HCT116 (cell line): ENCODE measurements at regions not wholly inside any gene's neighbourhood (a gene's known extent, or its start where the extent isn't known, plus 50 kb on each side); places are given as distances from the start of the nearest gene placed in this dataset.

ENCODE experiments used
- ATAC-seq: fragments of 200-7000 bp; cut with Tn5 transposase; 2 replicates; pipeline ENCODE4 v1.9.1; 2020; ENCODE audit warnings: mild to moderate bottlenecking, moderate library complexity
- BruUV-seq: library from RNA; stranded (reverse); fragments of 400-500 nt; replicated peaks from 2 replicates; lab custom pipeline; 2021; lab: Mats Ljungman, UMichigan
- CTCF ChIA-PET: fragments of 300-600 bp; sonication (Branson Sonifier 250); formaldehyde crosslinking; loops from one replicate; lab custom pipeline; 2021; ENCODE audit warnings: antibody characterized with exemption; lab: Charles Lee
- POLR2A ChIA-PET: fragments of 300-600, 350-600 bp; sonication (Branson Sonifier 250); formaldehyde crosslinking; loops from one replicate; lab custom pipeline; 2021; ENCODE audit warnings: antibody characterized with exemption; lab: Charles Lee
- RAD21 ChIA-PET, 2 experiments: fragments of 300-600 bp; sonication (Branson Sonifier 250); formaldehyde crosslinking; loops; one replicate each; lab custom pipeline; 2023; ENCODE audit warnings: low total read pairs in 2 of 2; ENCODE audit not compliant: uncharacterized antibody in 2 of 2, unreplicated experiment in 2 of 2, low non-redundant PET in 1 of 2; lab: Charles Lee
- DNase-seq: peaks from one replicate; pipeline ENCODE4 v3.0.0-alpha.2; 2010; ENCODE audit warnings: low read depth, low spot score
- H2AFZ ChIP-seq: fragments of 200-600 bp; shearing (Covaris generic), sonication (generic); 2 replicates; pipeline ENCODE4 v1.6.1; 2017; ENCODE audit warnings: low read depth, mixed run types, mixed read lengths, antibody characterized with exemption, low read length; ENCODE audit not compliant: poor library complexity, severe bottlenecking
- H3K27ac ChIP-seq: 2 replicates; pipeline ENCODE4 v1.5.1; 2012; ENCODE audit warnings: low read depth, low read length
- H3K27me3 ChIP-seq: fragments of 200-600 bp; sonication (generic); 2 replicates; pipeline ENCODE4 v1.6.1; 2016; ENCODE audit warnings: mixed run types, low read length, mixed read lengths; ENCODE audit not compliant: insufficient read depth
- H3K36me3 ChIP-seq, 2 experiments: fragments of 200-500 bp in 1 of 2; fragments of 200-600 bp in 1 of 2; sonication (Bioruptor generic) in 1 of 2; sonication (generic) in 1 of 2; 2 replicates each; pipeline versions ENCODE4 v1.5.1 to v1.6.1; 2014 to 2016; ENCODE audit warnings: low read length in 2 of 2, inconsistent platforms in 1 of 2, mixed read lengths in 1 of 2, mixed run types in 1 of 2; ENCODE audit not compliant: insufficient read depth in 2 of 2, control insufficient read depth in 1 of 2
- H3K4me1 ChIP-seq, 2 experiments: fragments of 200-600 bp in 1 of 2; sonication (generic) in 1 of 2; 2 replicates each; pipeline versions ENCODE4 v1.5.1 to v1.6.1; 2012 to 2017; ENCODE audit warnings: low read length in 2 of 2, inconsistent platforms in 1 of 2, mild to moderate bottlenecking in 1 of 2, mixed read lengths in 1 of 2, mixed run types in 1 of 2, moderate library complexity in 1 of 2; ENCODE audit not compliant: insufficient read depth in 2 of 2, control insufficient read depth in 1 of 2
- H3K4me2 ChIP-seq: fragments of 200-600 bp; sonication (generic); 2 replicates; pipeline ENCODE4 v1.6.1; 2017; ENCODE audit warnings: mixed run types, low read length, mixed read lengths
- H3K4me3 ChIP-seq, 2 experiments: fragments of 200-600 bp in 1 of 2; sonication (generic) in 1 of 2; replicated peaks in 1 of 2; 2 replicates each; pipeline ENCODE4 v1.5.1; 2011 to 2016; ENCODE audit warnings: low read length in 2 of 2, control low read depth in 1 of 2, low read depth in 1 of 2, mild to moderate bottlenecking in 1 of 2, mixed read lengths in 1 of 2, mixed run types in 1 of 2
- H3K79me2 ChIP-seq: fragments of 200-600 bp; sonication (generic); 2 replicates; pipeline ENCODE4 v1.6.1; 2017; ENCODE audit warnings: mild to moderate bottlenecking, mixed run types, low read length, moderate library complexity, mixed read lengths; ENCODE audit not compliant: insufficient read depth
- H3K9ac ChIP-seq: fragments of 200-600 bp; sonication (generic); 2 replicates; pipeline ENCODE4 v1.6.1; 2016; ENCODE audit warnings: low read length, mixed read lengths
- H3K9me2 ChIP-seq: fragments of 200-600 bp; sonication (generic), shearing (Covaris generic); 2 replicates; pipeline ENCODE4 v1.6.1; 2017; ENCODE audit warnings: mixed run types, mild to moderate bottlenecking, moderate library complexity; ENCODE audit not compliant: insufficient read depth
- H3K9me3 ChIP-seq, 2 experiments: fragments of 200-500 bp in 1 of 2; fragments of 200-600 bp in 1 of 2; sonication (Bioruptor generic) in 1 of 2; sonication (generic) in 1 of 2; 2 replicates each; pipeline ENCODE4 v1.6.1; 2014 to 2017; ENCODE audit warnings: low read length in 2 of 2, mixed read lengths in 2 of 2, inconsistent platforms in 1 of 2, low read depth in 1 of 2, mild to moderate bottlenecking in 1 of 2, mixed run types in 1 of 2, moderate library complexity in 1 of 2; ENCODE audit not compliant: control insufficient read depth in 1 of 2, insufficient read depth in 1 of 2
- H4K20me1 ChIP-seq: fragments of 200-600 bp; sonication (generic), shearing (Covaris generic); 2 replicates; pipeline ENCODE4 v1.6.1; 2017; ENCODE audit warnings: mixed run types, mild to moderate bottlenecking, moderate library complexity; ENCODE audit not compliant: insufficient read depth
- CBX3 ChIP-seq: IDR thresholded peaks from 2 replicates; pipeline ENCODE4 v1.6.1; 2012; ENCODE audit warnings: low read depth
- CEBPB ChIP-seq: IDR thresholded peaks from 2 replicates; pipeline ENCODE4 v1.6.1; 2012; ENCODE audit warnings: low read depth
- EGR1 ChIP-seq: IDR thresholded peaks from 2 replicates; pipeline ENCODE4 v1.6.1; 2012; ENCODE audit warnings: low read depth
- ELF1 ChIP-seq: IDR thresholded peaks from 2 replicates; pipeline ENCODE4 v1.6.1; 2012; ENCODE audit warnings: low read depth, borderline replicate concordance
- EZH2 ChIP-seq: fragments of 200-600 bp; sonication (generic); IDR thresholded peaks from 2 replicates; pipeline ENCODE4 v1.6.1; 2017; ENCODE audit warnings: antibody characterized with exemption, mixed run types
- EZH2phosphoT487 ChIP-seq: fragments of 200-600 bp; IDR thresholded peaks from 2 replicates; pipeline ENCODE4 v1.6.1; 2018; ENCODE audit warnings: antibody characterized with exemption, borderline replicate concordance
- FOSL1 ChIP-seq: IDR thresholded peaks from 2 replicates; pipeline ENCODE4 v1.6.1; 2012; ENCODE audit warnings: low read depth
- JUND ChIP-seq: IDR thresholded peaks from 2 replicates; pipeline ENCODE4 v1.6.1; 2012
- POLR2A ChIP-seq: IDR thresholded peaks from 2 replicates; pipeline ENCODE4 v1.7.0; 2011; ENCODE audit warnings: borderline replicate concordance; ENCODE audit not compliant: insufficient read depth, insufficient read length; ENCODE audit errors: extremely low read depth
- POLR2AphosphoS5 ChIP-seq: IDR thresholded peaks from 2 replicates; pipeline ENCODE4 v1.6.1; 2011; ENCODE audit warnings: mild to moderate bottlenecking, low read depth, low read length, moderate library complexity
- RAD21 ChIP-seq: IDR thresholded peaks from 2 replicates; pipeline ENCODE4 v1.6.1; 2012; ENCODE audit warnings: low read depth, mild to moderate bottlenecking
- SIN3A ChIP-seq: IDR thresholded peaks from 2 replicates; pipeline ENCODE4 v1.6.1; 2012; ENCODE audit warnings: low read depth
- SP1 ChIP-seq: IDR thresholded peaks from 2 replicates; pipeline ENCODE4 v1.6.1; 2012; ENCODE audit warnings: low read depth
- YY1 ChIP-seq: IDR thresholded peaks from 2 replicates; pipeline ENCODE4 v1.6.1; 2011; ENCODE audit warnings: low read length, low read depth, moderate library complexity, mild to moderate bottlenecking; ENCODE audit not compliant: insufficient replicate concordance; ENCODE audit errors: extremely low read depth
- ZFX ChIP-seq: fragments of 450-650 bp; IDR thresholded peaks from 2 replicates; pipeline ENCODE4 v1.6.1; 2017
- ZNF274 ChIP-seq: fragments of 200-500 bp; sonication (Bioruptor generic); IDR thresholded peaks from 2 replicates; pipeline ENCODE4 v1.6.1; 2014; ENCODE audit warnings: mild to moderate bottlenecking, low read depth, low read length, inconsistent platforms
- intact Hi-C: fragments of 100-400 bp; cut with micrococcal nuclease; formaldehyde crosslinking; loops from 2 replicates; pipeline ENCODE4 v1.10.0; 2022
- TF ChIP-seq, protein P1 (sequence below): IDR thresholded peaks from 2 replicates; pipeline ENCODE4 v1.6.1; 2012
- TF ChIP-seq, protein P2 (sequence below): IDR thresholded peaks from 2 replicates; pipeline ENCODE4 v1.6.1; 2011; ENCODE audit warnings: mild to moderate bottlenecking, low read length, moderate library complexity; ENCODE audit not compliant: insufficient replicate concordance; ENCODE audit errors: extremely low read depth
- TF ChIP-seq, protein P3 (sequence below): IDR thresholded peaks from 2 replicates; pipeline ENCODE4 v1.6.1; 2012; ENCODE audit warnings: low read depth
- TF ChIP-seq, protein P4 (sequence below), 3 experiments: fragments of 200-600 bp in 1 of 3; sonication (generic) in 1 of 3; IDR thresholded peaks in 2 of 3; conservative IDR thresholded peaks in 1 of 3; 2 replicates each; pipeline ENCODE4 v1.5.1; 2012 to 2017; ENCODE audit warnings: low read depth in 2 of 3, low read length in 2 of 3, antibody characterized with exemption in 1 of 3, borderline replicate concordance in 1 of 3, control low read depth in 1 of 3, mild to moderate bottlenecking in 1 of 3, mixed read lengths in 1 of 3, mixed run types in 1 of 3, moderate library complexity in 1 of 3; ENCODE audit not compliant: insufficient read depth in 1 of 3

DNA sequence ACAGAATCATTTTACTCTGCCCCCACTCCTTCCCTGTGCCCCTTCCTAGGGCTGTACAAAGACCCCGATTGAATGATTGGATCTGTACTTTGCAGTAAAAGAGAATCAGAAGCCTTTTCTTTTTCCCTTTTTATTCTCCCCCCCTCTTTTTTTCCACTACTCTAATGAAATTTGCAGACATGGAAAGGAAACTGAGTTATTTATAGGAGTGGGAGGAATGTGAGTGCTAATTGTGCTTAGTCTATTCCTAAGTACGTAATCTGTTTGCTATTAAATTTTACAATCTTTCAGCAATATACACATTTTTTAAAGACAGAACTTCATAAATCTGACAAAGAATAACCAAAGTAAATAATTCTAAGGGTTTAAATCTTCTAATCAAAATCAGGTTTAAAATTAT is 314.3 kb downstream of the MAP2K6 start:
- CTCF ChIA-PET, result no interaction called here
- no TSS peak for BruUV-seq

More for the DNA sequence above, 314.3 kb downstream of the MAP2K6 start:
- Histone ChIP-seq H3K79me2 (no peaks in the 10 kb centered on the region), H4K20me1 (no peaks in the 10 kb centered on the region), H2AFZ (no peak overlapping the region), H3K36me3 (no peaks in the 10 kb centered on the region), H3K4me1 (no peaks in the 10 kb centered on the region), H3K27ac (no peak overlapping the region), H3K27me3 (no peaks in the 10 kb centered on the region), H3K4me3 (no peak overlapping the region), H3K9me3 (no peaks in the 10 kb centered on the region; a peak in 1 of 4 replicates), H3K9ac (no peak overlapping the region), H3K9me2 (no peaks in the 10 kb centered on the region)
- ChIA-PET POLR2A (no interaction called here), RAD21 (no interaction called here)
- ATAC-seq (no peak), DNase-seq (no peak)
- intact Hi-C loops, result no loop called here
- TF ChIP-seq EZH2, result no peak
- TF ChIP-seq POLR2A, result no peak
- no peak for TF ChIP-seq SIN3A
- no peak for TF ChIP-seq EGR1
- no peak for TF ChIP-seq POLR2AphosphoS5
- TF ChIP-seq CBX3, result no peak
- TF ChIP-seq JUND, result no peak
- no peak for TF ChIP-seq EZH2phosphoT487
- TF ChIP-seq, protein P1, sequence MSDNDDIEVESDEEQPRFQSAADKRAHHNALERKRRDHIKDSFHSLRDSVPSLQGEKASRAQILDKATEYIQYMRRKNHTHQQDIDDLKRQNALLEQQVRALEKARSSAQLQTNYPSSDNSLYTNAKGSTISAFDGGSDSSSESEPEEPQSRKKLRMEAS, result no peak
- no peak for TF ChIP-seq FOSL1
- TF ChIP-seq, protein P2, sequence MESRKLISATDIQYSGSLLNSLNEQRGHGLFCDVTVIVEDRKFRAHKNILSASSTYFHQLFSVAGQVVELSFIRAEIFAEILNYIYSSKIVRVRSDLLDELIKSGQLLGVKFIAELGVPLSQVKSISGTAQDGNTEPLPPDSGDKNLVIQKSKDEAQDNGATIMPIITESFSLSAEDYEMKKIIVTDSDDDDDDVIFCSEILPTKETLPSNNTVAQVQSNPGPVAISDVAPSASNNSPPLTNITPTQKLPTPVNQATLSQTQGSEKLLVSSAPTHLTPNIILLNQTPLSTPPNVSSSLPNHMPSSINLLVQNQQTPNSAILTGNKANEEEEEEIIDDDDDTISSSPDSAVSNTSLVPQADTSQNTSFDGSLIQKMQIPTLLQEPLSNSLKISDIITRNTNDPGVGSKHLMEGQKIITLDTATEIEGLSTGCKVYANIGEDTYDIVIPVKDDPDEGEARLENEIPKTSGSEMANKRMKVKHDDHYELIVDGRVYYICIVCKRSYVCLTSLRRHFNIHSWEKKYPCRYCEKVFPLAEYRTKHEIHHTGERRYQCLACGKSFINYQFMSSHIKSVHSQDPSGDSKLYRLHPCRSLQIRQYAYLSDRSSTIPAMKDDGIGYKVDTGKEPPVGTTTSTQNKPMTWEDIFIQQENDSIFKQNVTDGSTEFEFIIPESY, result no peak
- no peak for TF ChIP-seq SP1
- no peak for TF ChIP-seq CEBPB
- TF ChIP-seq ELF1, result no peak
- no peak for TF ChIP-seq ZFX
- TF ChIP-seq, protein P3, sequence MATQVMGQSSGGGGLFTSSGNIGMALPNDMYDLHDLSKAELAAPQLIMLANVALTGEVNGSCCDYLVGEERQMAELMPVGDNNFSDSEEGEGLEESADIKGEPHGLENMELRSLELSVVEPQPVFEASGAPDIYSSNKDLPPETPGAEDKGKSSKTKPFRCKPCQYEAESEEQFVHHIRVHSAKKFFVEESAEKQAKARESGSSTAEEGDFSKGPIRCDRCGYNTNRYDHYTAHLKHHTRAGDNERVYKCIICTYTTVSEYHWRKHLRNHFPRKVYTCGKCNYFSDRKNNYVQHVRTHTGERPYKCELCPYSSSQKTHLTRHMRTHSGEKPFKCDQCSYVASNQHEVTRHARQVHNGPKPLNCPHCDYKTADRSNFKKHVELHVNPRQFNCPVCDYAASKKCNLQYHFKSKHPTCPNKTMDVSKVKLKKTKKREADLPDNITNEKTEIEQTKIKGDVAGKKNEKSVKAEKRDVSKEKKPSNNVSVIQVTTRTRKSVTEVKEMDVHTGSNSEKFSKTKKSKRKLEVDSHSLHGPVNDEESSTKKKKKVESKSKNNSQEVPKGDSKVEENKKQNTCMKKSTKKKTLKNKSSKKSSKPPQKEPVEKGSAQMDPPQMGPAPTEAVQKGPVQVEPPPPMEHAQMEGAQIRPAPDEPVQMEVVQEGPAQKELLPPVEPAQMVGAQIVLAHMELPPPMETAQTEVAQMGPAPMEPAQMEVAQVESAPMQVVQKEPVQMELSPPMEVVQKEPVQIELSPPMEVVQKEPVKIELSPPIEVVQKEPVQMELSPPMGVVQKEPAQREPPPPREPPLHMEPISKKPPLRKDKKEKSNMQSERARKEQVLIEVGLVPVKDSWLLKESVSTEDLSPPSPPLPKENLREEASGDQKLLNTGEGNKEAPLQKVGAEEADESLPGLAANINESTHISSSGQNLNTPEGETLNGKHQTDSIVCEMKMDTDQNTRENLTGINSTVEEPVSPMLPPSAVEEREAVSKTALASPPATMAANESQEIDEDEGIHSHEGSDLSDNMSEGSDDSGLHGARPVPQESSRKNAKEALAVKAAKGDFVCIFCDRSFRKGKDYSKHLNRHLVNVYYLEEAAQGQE, result no peak
- TF ChIP-seq ZNF274, result no peak
- no peak for TF ChIP-seq RAD21
- TF ChIP-seq YY1, result no peak
- TF ChIP-seq, protein P4, sequence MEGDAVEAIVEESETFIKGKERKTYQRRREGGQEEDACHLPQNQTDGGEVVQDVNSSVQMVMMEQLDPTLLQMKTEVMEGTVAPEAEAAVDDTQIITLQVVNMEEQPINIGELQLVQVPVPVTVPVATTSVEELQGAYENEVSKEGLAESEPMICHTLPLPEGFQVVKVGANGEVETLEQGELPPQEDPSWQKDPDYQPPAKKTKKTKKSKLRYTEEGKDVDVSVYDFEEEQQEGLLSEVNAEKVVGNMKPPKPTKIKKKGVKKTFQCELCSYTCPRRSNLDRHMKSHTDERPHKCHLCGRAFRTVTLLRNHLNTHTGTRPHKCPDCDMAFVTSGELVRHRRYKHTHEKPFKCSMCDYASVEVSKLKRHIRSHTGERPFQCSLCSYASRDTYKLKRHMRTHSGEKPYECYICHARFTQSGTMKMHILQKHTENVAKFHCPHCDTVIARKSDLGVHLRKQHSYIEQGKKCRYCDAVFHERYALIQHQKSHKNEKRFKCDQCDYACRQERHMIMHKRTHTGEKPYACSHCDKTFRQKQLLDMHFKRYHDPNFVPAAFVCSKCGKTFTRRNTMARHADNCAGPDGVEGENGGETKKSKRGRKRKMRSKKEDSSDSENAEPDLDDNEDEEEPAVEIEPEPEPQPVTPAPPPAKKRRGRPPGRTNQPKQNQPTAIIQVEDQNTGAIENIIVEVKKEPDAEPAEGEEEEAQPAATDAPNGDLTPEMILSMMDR (IDR thresholded peaks at IDR 0.05 in 2 of 3, conservative IDR thresholded peaks at IDR 0.05 in 1 of 3; ENCODE audit: borderline replicate concordance in 1 of 3, insufficient read depth in 1 of 3, low read depth in 2 of 3, low read length in 2 of 3), result no peak
- TF ChIP-seq, all 23 proteins: peak for 0
- H3K4me2 ChIP-seq, result no peak overlapping the region
